HepG2 (cell line): ENCODE measurements at regions not wholly inside any gene's neighbourhood (a gene's known extent, or its start where the extent isn't known, plus 50 kb on each side); places are given as distances from the start of the nearest gene placed in this dataset.

ENCODE experiments used
- ATAC-seq: fragments of 200-7000 bp; cut with Tn5 transposase; 3 replicates; pipeline ENCODE4 v1.9.1; 2020; ENCODE audit warnings: mild to moderate bottlenecking, moderate library complexity
- BruUV-seq: library from RNA; stranded (reverse); fragments of 400-500 nt; replicated peaks from 2 replicates; lab custom pipeline; 2021; lab: Mats Ljungman, UMichigan
- CTCF ChIA-PET: fragments of 300-600 bp; formaldehyde crosslinking; extraction: SDS; loops from one replicate; lab custom pipeline; 2021; ENCODE audit warnings: low total read pairs, inconsistent platforms, low intra/inter-chr PET ratio; lab: Yijun Ruan, JAX
- POLR2A ChIA-PET: fragments of 350-600 bp; sonication (Branson Sonifier 250); formaldehyde crosslinking; loops from one replicate; lab custom pipeline; 2020; ENCODE audit warnings: antibody characterized with exemption, inconsistent platforms; lab: Yijun Ruan, JAX
- DNase-seq: peaks from one replicate; pipeline ENCODE4 v3.0.0-alpha.2; 2015; ENCODE audit warnings: low spot score
- FAIRE-seq: peaks from 3 replicates; lab custom pipeline; 2011; peaks lifted over from hg19 to GRCh38; lab: Jason Lieb, UNC
- H2AFZ ChIP-seq: one replicate; pipeline ENCODE4 v1.6.1; 2011; ENCODE audit warnings: low read length, inconsistent platforms
- H3K27ac ChIP-seq: fragments of 300-600 bp; 3 replicates; pipeline ENCODE4 v1.8.0; 2011; ENCODE audit warnings: mixed run types, mild to moderate bottlenecking, mixed read lengths, low read length, inconsistent platforms; ENCODE audit not compliant: insufficient read depth; ENCODE audit errors: extremely low read length
- H3K27me3 ChIP-seq, 2 experiments: fragments of 200-600 bp in 1 of 2; 2 replicates in 1 of 2; 3 replicates in 1 of 2; pipeline versions ENCODE4 v1.6.0 to v1.8.0; 2011; ENCODE audit warnings: low read length in 2 of 2, mild to moderate bottlenecking in 2 of 2, moderate library complexity in 2 of 2, inconsistent platforms in 1 of 2; ENCODE audit not compliant: insufficient read depth in 2 of 2, control insufficient read depth in 1 of 2
- H3K36me3 ChIP-seq, 2 experiments: fragments of 200-600 bp in 1 of 2; replicated peaks in 1 of 2; 2 replicates in 1 of 2; 3 replicates in 1 of 2; pipeline versions ENCODE4 v1.5.1 to v1.8.0; 2011; ENCODE audit warnings: low read length in 2 of 2, inconsistent platforms in 1 of 2; ENCODE audit not compliant: insufficient read depth in 2 of 2, control insufficient read depth in 1 of 2
- H3K4me1 ChIP-seq: 2 replicates; pipeline ENCODE4 v1.5.1; 2012; ENCODE audit warnings: low read length, inconsistent platforms; ENCODE audit not compliant: insufficient read depth
- H3K4me2 ChIP-seq: 2 replicates; pipeline ENCODE4 v1.6.0; 2011; ENCODE audit warnings: low read depth, low read length, inconsistent platforms
- H3K4me3 ChIP-seq, 3 experiments: fragments of 200-600 bp in 1 of 3; sonication (generic), shearing (Covaris generic) in 1 of 3; replicated peaks in 1 of 3; 2 replicates each; pipeline ENCODE4 v1.5.1; 2011 to 2016; ENCODE audit warnings: low read length in 3 of 3, inconsistent platforms in 2 of 3, low read depth in 2 of 3, mild to moderate bottlenecking in 2 of 3, control low read depth in 1 of 3, mixed read lengths in 1 of 3; ENCODE audit not compliant: insufficient read depth in 1 of 3
- H3K79me2 ChIP-seq: one replicate; pipeline ENCODE4 v1.6.1; 2011; ENCODE audit warnings: low read length, inconsistent platforms; ENCODE audit not compliant: insufficient read depth
- H3K9ac ChIP-seq: 2 replicates; pipeline ENCODE4 v1.6.0; 2011; ENCODE audit warnings: mild to moderate bottlenecking, low read depth, low read length, inconsistent platforms; ENCODE audit not compliant: insufficient read depth
- H3K9me3 ChIP-seq: 2 replicates; pipeline ENCODE4 v1.5.1; 2012; ENCODE audit warnings: mild to moderate bottlenecking, low read length
- H4K20me1 ChIP-seq: 2 replicates; pipeline ENCODE4 v1.6.0; 2011; ENCODE audit warnings: inconsistent platforms, mild to moderate bottlenecking, low read length, moderate library complexity; ENCODE audit not compliant: insufficient read depth
- DNMT1 ChIP-seq: sonication (generic); formaldehyde crosslinking; IDR thresholded peaks from 2 replicates; pipeline ENCODE4 v1.5.1; 2020; ENCODE audit warnings: mild to moderate bottlenecking, missing genetic modification reagents
- EHMT2 ChIP-seq: fragments of 200-600 bp; sonication (generic); IDR thresholded peaks from 2 replicates; pipeline ENCODE4 v1.7.0; 2017; ENCODE audit warnings: antibody characterized with exemption, low read depth, low read length, borderline replicate concordance
- FOXA1 ChIP-seq, 2 experiments: fragments of 450-650 bp in 1 of 2; sonication (generic) in 1 of 2; formaldehyde crosslinking in 1 of 2; IDR thresholded peaks; 2 replicates each; pipeline versions ENCODE4 v1.4.0 to v1.6.1; 2016 to 2020; ENCODE audit warnings: missing genetic modification reagents in 1 of 2
- GABPB1 ChIP-seq: IDR thresholded peaks from 2 replicates; pipeline ENCODE4 v1.6.1; 2016; ENCODE audit warnings: mild to moderate bottlenecking, missing genetic modification reagents, moderate library complexity, missing compliant biosample characterization
- HNF1A ChIP-seq, 2 experiments: sonication (generic) in 1 of 2; formaldehyde crosslinking in 1 of 2; IDR thresholded peaks; 2 replicates each; pipeline versions ENCODE4 v1.4.0 to v1.6.1; 2016 to 2020; ENCODE audit warnings: borderline replicate concordance in 1 of 2, low read depth in 1 of 2, mild to moderate bottlenecking in 1 of 2, missing genetic modification reagents in 1 of 2
- JDP2 ChIP-seq: sonication (generic); formaldehyde crosslinking; IDR thresholded peaks from 2 replicates; pipeline ENCODE4 v1.8.1; 2022; ENCODE audit warnings: missing genetic modification reagents, borderline replicate concordance
- KDM3A ChIP-seq: IDR thresholded peaks from 2 replicates; pipeline ENCODE4 v1.6.1; 2018; ENCODE audit warnings: low read depth, missing compliant biosample characterization
- KDM4B ChIP-seq: sonication (generic); formaldehyde crosslinking; IDR thresholded peaks from 2 replicates; pipeline ENCODE4 v1.4.0; 2020; ENCODE audit warnings: missing genetic modification reagents
- MED8 ChIP-seq: sonication (generic); formaldehyde crosslinking; IDR thresholded peaks from 2 replicates; pipeline ENCODE4 v1.8.1; 2023; ENCODE audit warnings: mild to moderate bottlenecking, missing genetic modification reagents; ENCODE audit not compliant: insufficient replicate concordance
- NAIF1 ChIP-seq: sonication (generic); formaldehyde crosslinking; IDR thresholded peaks from 2 replicates; pipeline ENCODE4 v1.5.0; 2020; ENCODE audit warnings: mild to moderate bottlenecking, missing genetic modification reagents, borderline replicate concordance
- SCMH1 ChIP-seq: sonication (generic); formaldehyde crosslinking; IDR thresholded peaks from 2 replicates; pipeline ENCODE4 v1.9.0; 2021; ENCODE audit warnings: missing genetic modification reagents, mild to moderate bottlenecking, borderline replicate concordance
- SUZ12 ChIP-seq: fragments of 150-350 bp; IDR thresholded peaks from 2 replicates; pipeline ENCODE4 v1.6.1; 2014; ENCODE audit warnings: low read depth, low read length
- TMF1 ChIP-seq: sonication (generic); formaldehyde crosslinking; IDR thresholded peaks from 2 replicates; pipeline ENCODE4 v1.8.1; 2022; ENCODE audit warnings: low read depth, missing genetic modification reagents
- ZNF160 ChIP-seq: sonication (generic); formaldehyde crosslinking; IDR thresholded peaks from 2 replicates; pipeline ENCODE4 v1.8.0; 2022; ENCODE audit warnings: mild to moderate bottlenecking, inconsistent platforms, missing genetic modification reagents
- ZNF354B ChIP-seq: sonication (generic); formaldehyde crosslinking; IDR thresholded peaks from 2 replicates; pipeline ENCODE4 v1.8.0; 2022; ENCODE audit warnings: mild to moderate bottlenecking, missing genetic modification reagents
- ZNF431 ChIP-seq: sonication (generic); formaldehyde crosslinking; IDR thresholded peaks from 2 replicates; pipeline ENCODE4 v1.9.0; 2022; ENCODE audit warnings: missing genetic modification reagents, low read depth, mild to moderate bottlenecking, borderline replicate concordance
- ZNF747 ChIP-seq: sonication (generic); formaldehyde crosslinking; IDR thresholded peaks from 2 replicates; pipeline ENCODE4 v1.8.1; 2023; ENCODE audit warnings: missing genetic modification reagents, mild to moderate bottlenecking, borderline replicate concordance
- WGBS: methylation state at CpG from one replicate; pipeline ENCODE4 v1.1.6; 2017; ENCODE audit warnings: low lambda C conversion rate; 5-methylcytosine and 5-hydroxymethylcytosine counted together
- in situ Hi-C: cut with HindIII; loops from 2 replicates; pipeline ENCODE4 v1.10.0; 2017; ENCODE audit warnings: low pct_unique_long_range_greater_than_20kb; ENCODE audit not compliant: extremely low pct_ligation_motif_present
- intact Hi-C: fragments of 100-400 bp; cut with micrococcal nuclease; formaldehyde crosslinking; loops from one replicate; pipeline ENCODE4 v1.10.0; 2022; ENCODE audit not compliant: unreplicated experiment
- TF ChIP-seq, protein P1 (sequence below): sonication (generic); formaldehyde crosslinking; IDR thresholded peaks from 2 replicates; pipeline ENCODE4 v1.4.0; 2020; ENCODE audit warnings: missing genetic modification reagents
- TF ChIP-seq, protein P2 (sequence below): sonication (generic); formaldehyde crosslinking; IDR thresholded peaks from 2 replicates; pipeline ENCODE4 v1.4.0; 2020; ENCODE audit warnings: mild to moderate bottlenecking, missing genetic modification reagents

- H3K36me3 ChIP-seq = no peaks in the 10 kb centered on the region; a peak in 1 of 5 replicates
- FAIRE-seq = no peak
- no peaks in the 10 kb centered on the region for H3K27me3 ChIP-seq
- peaks cover 30% of the 10 kb centered on the region for H3K4me1 ChIP-seq
- no peak overlapping the region for H3K9ac ChIP-seq
- H3K4me2 ChIP-seq = no peak overlapping the region
- no peak overlapping the region for H3K27ac ChIP-seq
- POLR2A ChIA-PET = no interaction called here
- no peaks in the 10 kb centered on the region for H4K20me1 ChIP-seq
- no TSS peak for BruUV-seq
- in situ Hi-C loops = no loop called here
- WGBS = no CpG with 5 or more reads among the region's 6 CpGs
- CTCF ChIA-PET = no interaction called here
- H3K4me3 ChIP-seq = no peak overlapping the region
- H2AFZ ChIP-seq = no peak overlapping the region
- no peaks in the 10 kb centered on the region for H3K9me3 ChIP-seq
- intact Hi-C loops = no loop called here
- peaks cover 33% of the 10 kb centered on the region for H3K79me2 ChIP-seq
- no peak for ATAC-seq
- DNase-seq = no peak
- TF ChIP-seq MED8 (no peak), KDM4B (CRISPR knock-in tag) (no peak), ZNF160 (no peak), ZNF431 (CRISPR knock-in tag) (no peak), GABPB1 (no peak), ZNF747 (CRISPR knock-in tag) (no peak), NAIF1 (no peak), FOXA1 (IDR thresholded peaks at IDR 0.05) (no peak), FOXA1 (CRISPR knock-in tag; IDR thresholded peaks at IDR 0.05) (no peak), JDP2 (CRISPR knock-in tag) (no peak), SCMH1 (no peak), TMF1 (CRISPR knock-in tag) (no peak), ZNF354B (CRISPR knock-in tag) (no peak), EHMT2 (no peak), KDM3A (CRISPR knock-in tag) (no peak), SUZ12 (no peak), HNF1A (IDR thresholded peaks at IDR 0.05; ENCODE audit: low read depth) (no peak), HNF1A (CRISPR knock-in tag; IDR thresholded peaks at IDR 0.05; ENCODE audit: borderline replicate concordance) (no peak), DNMT1 (CRISPR knock-in tag) (no peak)
- TF ChIP-seq, protein P1, sequence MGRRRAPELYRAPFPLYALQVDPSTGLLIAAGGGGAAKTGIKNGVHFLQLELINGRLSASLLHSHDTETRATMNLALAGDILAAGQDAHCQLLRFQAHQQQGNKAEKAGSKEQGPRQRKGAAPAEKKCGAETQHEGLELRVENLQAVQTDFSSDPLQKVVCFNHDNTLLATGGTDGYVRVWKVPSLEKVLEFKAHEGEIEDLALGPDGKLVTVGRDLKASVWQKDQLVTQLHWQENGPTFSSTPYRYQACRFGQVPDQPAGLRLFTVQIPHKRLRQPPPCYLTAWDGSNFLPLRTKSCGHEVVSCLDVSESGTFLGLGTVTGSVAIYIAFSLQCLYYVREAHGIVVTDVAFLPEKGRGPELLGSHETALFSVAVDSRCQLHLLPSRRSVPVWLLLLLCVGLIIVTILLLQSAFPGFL (CRISPR knock-in tag) = no peak
- TF ChIP-seq, protein P2, sequence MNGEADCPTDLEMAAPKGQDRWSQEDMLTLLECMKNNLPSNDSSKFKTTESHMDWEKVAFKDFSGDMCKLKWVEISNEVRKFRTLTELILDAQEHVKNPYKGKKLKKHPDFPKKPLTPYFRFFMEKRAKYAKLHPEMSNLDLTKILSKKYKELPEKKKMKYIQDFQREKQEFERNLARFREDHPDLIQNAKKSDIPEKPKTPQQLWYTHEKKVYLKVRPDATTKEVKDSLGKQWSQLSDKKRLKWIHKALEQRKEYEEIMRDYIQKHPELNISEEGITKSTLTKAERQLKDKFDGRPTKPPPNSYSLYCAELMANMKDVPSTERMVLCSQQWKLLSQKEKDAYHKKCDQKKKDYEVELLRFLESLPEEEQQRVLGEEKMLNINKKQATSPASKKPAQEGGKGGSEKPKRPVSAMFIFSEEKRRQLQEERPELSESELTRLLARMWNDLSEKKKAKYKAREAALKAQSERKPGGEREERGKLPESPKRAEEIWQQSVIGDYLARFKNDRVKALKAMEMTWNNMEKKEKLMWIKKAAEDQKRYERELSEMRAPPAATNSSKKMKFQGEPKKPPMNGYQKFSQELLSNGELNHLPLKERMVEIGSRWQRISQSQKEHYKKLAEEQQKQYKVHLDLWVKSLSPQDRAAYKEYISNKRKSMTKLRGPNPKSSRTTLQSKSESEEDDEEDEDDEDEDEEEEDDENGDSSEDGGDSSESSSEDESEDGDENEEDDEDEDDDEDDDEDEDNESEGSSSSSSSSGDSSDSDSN (CRISPR knock-in tag) = no peak
Measured at GRCh38 chrY:7283001-7283400, 371.4 kb upstream of the AMELY start.
